ENCODE measurements at regions not wholly inside any gene's neighbourhood (a gene's known extent, or its start where the extent isn't known, plus 50 kb on each side); places are given as distances from the start of the nearest gene placed in this dataset.
"Not testable (repeated sequence)": the region's sequence is repeated elsewhere in the genome, so short reads cannot be mapped to it uniquely, and the experiment has no call there.

DNA sequence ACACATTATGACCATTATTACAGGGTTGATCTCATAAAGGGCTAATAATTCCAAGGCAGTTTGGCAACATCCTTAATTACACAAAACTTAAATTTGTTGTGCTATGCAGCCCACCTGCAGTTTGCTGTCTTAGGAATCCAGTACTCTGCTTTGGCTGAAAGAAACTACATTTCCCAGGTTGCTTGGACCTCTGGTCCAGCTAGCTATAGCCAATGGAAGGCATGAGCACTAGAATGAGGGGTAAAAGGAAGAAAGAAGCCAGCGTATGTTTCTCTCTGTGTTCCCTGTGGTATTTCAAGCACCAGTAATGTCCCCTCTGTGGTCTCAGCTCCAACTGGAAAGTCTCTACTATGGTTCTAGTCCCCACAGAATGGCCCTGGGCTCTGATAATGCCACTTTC lies 84.3 kb upstream of the TSC22D2 start (continued):
- no peak for TF ChIP-seq PBX3 (IDR thresholded peaks at IDR 0.05)

GRCh38 chr3:150323091-150323490 lies 85.0 kb upstream of the TSC22D2 start:
- 93% methylated on average over 9 of the region's 23 CpGs for WGBS (ENCODE audit: missing lambda C conversion rate)
- H3K27ac ChIP-seq; H3K4me3 ChIP-seq; FAIRE-seq; H3K4me2 ChIP-seq; H3K9me3 ChIP-seq; CTCF ChIA-PET; ATAC-seq; DNase-seq (ENCODE audit: low read depth in 1 of 2, low spot score in 1 of 2); POLR2A ChIA-PET: not testable (repeated sequence)
- peaks cover 23% of the 10 kb centered on the region for H3K4me1 ChIP-seq

DNA sequence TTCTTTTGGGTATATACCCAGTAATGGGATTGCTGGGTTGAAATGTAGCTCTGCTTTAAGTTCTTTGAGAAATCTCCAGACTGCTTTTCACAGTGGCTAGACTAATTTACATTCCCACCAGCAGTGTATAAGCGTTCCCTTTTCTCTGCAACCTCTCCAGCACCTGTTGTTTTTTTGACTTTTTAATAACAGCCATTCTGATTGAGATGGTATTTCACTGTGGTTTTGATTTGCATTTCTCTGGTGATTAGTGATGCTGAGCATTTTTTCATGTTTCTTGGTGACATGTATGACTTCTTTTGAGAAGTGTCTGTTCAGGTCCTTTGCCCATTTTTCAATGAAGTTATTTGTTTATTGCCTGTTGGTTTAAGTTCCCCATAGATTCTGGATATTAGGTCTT lies 87.1 kb upstream of the TSC22D2 start:
- POLR2A ChIA-PET; FAIRE-seq; ATAC-seq; H3K4me3 ChIP-seq; H3K4me2 ChIP-seq; DNase-seq (ENCODE audit: low read depth in 1 of 2, low spot score in 1 of 2); H3K9me3 ChIP-seq: not testable (repeated sequence)
- Histone ChIP-seq H3K27ac (peak overlapping the region; percentile 60 to 79; a peak in 4 of 6 replicates), H3K4me1 (peaks cover 40% of the 10 kb centered on the region)
- WGBS (ENCODE audit: missing lambda C conversion rate): 17% methylated on average over 1 of the region's 1 CpG
- CTCF ChIA-PET: interaction anchor here (0.8 to 1.6 kb wide), 4 partner anchors 12 to 175 kb away, joined by 3 to 5 read pairs (median 4); no protein-coding TSS in a partner anchor

GRCh38 chr3:150319900-150320299 lies 88.2 kb upstream of the TSC22D2 start:
- ChIA-PET POLR2A (interaction anchor here (1.2 to 1.6 kb wide), 2 partner anchors 29 to 90 kb away, joined by 6 read pairs; no protein-coding TSS in a partner anchor), CTCF (interaction anchor here (0.9 to 1.6 kb wide), 5 partner anchors 11 to 90 kb away, joined by 3 to 5 read pairs (median 4); no protein-coding TSS in a partner anchor)
- ATAC-seq (peak; percentile 97 to 100), DNase-seq (ENCODE audit: low read depth in 1 of 2, low spot score in 1 of 2) (peak; percentile 71 to 95), FAIRE-seq (peak; percentile 99)
- Histone ChIP-seq H3K4me1 (peaks cover 40% of the 10 kb centered on the region), H3K27ac (peak overlapping the region; percentile 60 to 79; a peak in 4 of 6 replicates), H3K4me3 (no peak overlapping the region), H3K9me3 (no peaks in the 10 kb centered on the region), H3K4me2 (peak overlapping the region; percentile 71)
- TF ChIP-seq CEBPB (IDR thresholded peaks at IDR 0.05) (peak; percentile 80 to 96), SMC3 (IDR thresholded peaks at IDR 0.05) (peak; percentile 38; the same call in 2 of the 3 replicates), EP300 (IDR thresholded peaks at IDR 0.05) (peak; percentile 52 to 76; a peak in 2 of 5 replicates), JUN (IDR thresholded peaks at IDR 0.05) (peak; percentile 83 to 87), FOSL2 (IDR thresholded peaks at IDR 0.05) (peak; percentile 95), FOSL2 (CRISPR knock-in tag; IDR thresholded peaks at IDR 0.05) (peak; percentile 97), NR3C1 (IDR thresholded peaks at IDR 0.05) (no peak), RAD21 (conservative IDR thresholded peaks at IDR 0.05 in 1 of 2, IDR thresholded peaks at IDR 0.05 in 1 of 2) (peak; percentile 40 to 41; a peak in 3 of 5 replicates), PBX3 (IDR thresholded peaks at IDR 0.05) (peak; percentile 76), EHMT2 (IDR thresholded peaks at IDR 0.05; ENCODE audit: low read depth) (no peak), BCL3 (IDR thresholded peaks at IDR 0.05) (0 out of 3 replicates have a peak, but pooled peaks have one; percentile 53), CBX2 (IDR thresholded peaks at IDR 0.05; ENCODE audit: borderline replicate concordance, low read depth) (no peak), GATA3 (IDR thresholded peaks at IDR 0.05; ENCODE audit: borderline replicate concordance) (peak; percentile 87; the same call in 1 of the 2 replicates), HOXB5 (CRISPR knock-in tag; IDR thresholded peaks at IDR 0.05) (0 out of 2 replicates have a peak, but pooled peaks have one; percentile 37), JUNB (IDR thresholded peaks at IDR 0.05) (peak; percentile 97)
- TF ChIP-seq, protein P1, sequence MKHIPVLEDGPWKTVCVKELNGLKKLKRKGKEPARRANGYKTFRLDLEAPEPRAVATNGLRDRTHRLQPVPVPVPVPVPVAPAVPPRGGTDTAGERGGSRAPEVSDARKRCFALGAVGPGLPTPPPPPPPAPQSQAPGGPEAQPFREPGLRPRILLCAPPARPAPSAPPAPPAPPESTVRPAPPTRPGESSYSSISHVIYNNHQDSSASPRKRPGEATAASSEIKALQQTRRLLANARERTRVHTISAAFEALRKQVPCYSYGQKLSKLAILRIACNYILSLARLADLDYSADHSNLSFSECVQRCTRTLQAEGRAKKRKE (CRISPR knock-in tag; IDR thresholded peaks at IDR 0.05; ENCODE audit: low read depth): no peak
- TF ChIP-seq, protein P2, sequence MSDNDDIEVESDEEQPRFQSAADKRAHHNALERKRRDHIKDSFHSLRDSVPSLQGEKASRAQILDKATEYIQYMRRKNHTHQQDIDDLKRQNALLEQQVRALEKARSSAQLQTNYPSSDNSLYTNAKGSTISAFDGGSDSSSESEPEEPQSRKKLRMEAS (IDR thresholded peaks at IDR 0.05): peak; percentile 71; the same call in 1 of the 2 replicates

Measured in A549 (cell line).